Neural cell (in vitro differentiated cells): ENCODE measurements at regions not wholly inside any gene's neighbourhood (a gene's known extent, or its start where the extent isn't known, plus 50 kb on each side); places are given as distances from the start of the nearest gene placed in this dataset.
A peak's percentile ranks its signal among the peaks of the same experiment; 100 is the strongest.

ENCODE experiments used
- H2AFZ ChIP-seq: fragments of 200-600, 300-800 bp; sonication (generic), shearing (Covaris generic); 2 replicates; pipeline ENCODE4 v1.6.0; 2014; ENCODE audit warnings: low read depth, mild to moderate bottlenecking, antibody characterized with exemption, low read length, moderate library complexity
- H3F3A ChIP-seq: fragments of 200-600 bp; shearing (Covaris generic); 2 replicates; pipeline ENCODE4 v1.6.1; 2016; ENCODE audit warnings: mild to moderate bottlenecking, moderate library complexity, mixed read lengths, antibody characterized with exemption, low read length; ENCODE audit not compliant: insufficient read depth, poor library complexity, severe bottlenecking
- H3K27ac ChIP-seq: fragments of 200-600, 300-800 bp; sonication (generic), shearing (Covaris generic); 2 replicates; pipeline ENCODE4 v1.5.1; 2014; ENCODE audit warnings: mild to moderate bottlenecking, low read length, moderate library complexity
- H3K27me3 ChIP-seq: fragments of 300-800, 200-600 bp; sonication (generic), shearing (Covaris generic); 2 replicates; pipeline ENCODE4 v1.6.0; 2014; ENCODE audit warnings: mild to moderate bottlenecking, low read depth, low read length, moderate library complexity; ENCODE audit not compliant: insufficient read depth
- H3K36me3 ChIP-seq: fragments of 300-800, 200-600 bp; sonication (generic), shearing (Covaris generic); 2 replicates; pipeline ENCODE4 v1.5.1; 2014; ENCODE audit warnings: mild to moderate bottlenecking, antibody characterized with exemption, low read length, moderate library complexity; ENCODE audit not compliant: insufficient read depth
- H3K4me2 ChIP-seq: fragments of 300-800, 200-600 bp; sonication (generic), shearing (Covaris generic); 2 replicates; pipeline ENCODE4 v1.6.0; 2014; ENCODE audit warnings: mild to moderate bottlenecking, low read length
- H3K4me3 ChIP-seq: fragments of 300-800, 200-600 bp; sonication (generic), shearing (Covaris generic); 2 replicates; pipeline ENCODE4 v1.5.1; 2014; ENCODE audit warnings: mild to moderate bottlenecking, low read length, moderate library complexity
- H3K79me2 ChIP-seq: fragments of 200-600 bp; shearing (Covaris generic); replicated peaks from 2 replicates; pipeline ENCODE4 v1.6.0; 2014; ENCODE audit warnings: mild to moderate bottlenecking, low read length, moderate library complexity; ENCODE audit not compliant: insufficient read depth
- H3K9ac ChIP-seq: fragments of 300-800, 200-600 bp; sonication (generic), shearing (Covaris generic); 2 replicates; pipeline ENCODE4 v1.6.1; 2016; ENCODE audit warnings: mild to moderate bottlenecking, low read length, mixed read lengths
- H3K9me2 ChIP-seq: fragments of 200-600 bp; shearing (Covaris generic); 2 replicates; pipeline ENCODE4 v1.6.1; 2016; ENCODE audit warnings: mild to moderate bottlenecking, low read length, mixed read lengths; ENCODE audit not compliant: insufficient read depth
- H3K9me3 ChIP-seq: fragments of 200-600, 300-800 bp; sonication (generic), shearing (Covaris generic); 2 replicates; pipeline ENCODE4 v1.6.1; 2016; ENCODE audit warnings: mild to moderate bottlenecking, mixed run types, low read length, moderate library complexity, mixed read lengths
- H4K20me1 ChIP-seq: fragments of 200-600 bp; shearing (Covaris generic); 2 replicates; pipeline ENCODE4 v1.6.1; 2016; ENCODE audit warnings: mild to moderate bottlenecking, mixed run types; ENCODE audit not compliant: insufficient read depth
- EP300 ChIP-seq: fragments of 450-650 bp; conservative IDR thresholded peaks from 2 replicates; pipeline ENCODE4 v1.6.1; 2014; ENCODE audit warnings: antibody characterized with exemption, mild to moderate bottlenecking, moderate library complexity; ENCODE audit not compliant: poor library complexity, severe bottlenecking
- EZH2 ChIP-seq: fragments of 200-600, 300-800 bp; shearing (Covaris generic), sonication (generic); IDR thresholded peaks from 2 replicates; pipeline ENCODE4 v1.6.1; 2014; ENCODE audit warnings: antibody characterized with exemption, low read length, borderline replicate concordance, mild to moderate bottlenecking; ENCODE audit not compliant: insufficient read depth, poor library complexity, severe bottlenecking
- MXI1 ChIP-seq: fragments of 450-650 bp; conservative IDR thresholded peaks from 2 replicates; pipeline ENCODE4 v1.6.1; 2014; ENCODE audit warnings: antibody characterized with exemption, mild to moderate bottlenecking; ENCODE audit not compliant: poor library complexity, severe bottlenecking
- POLR2AphosphoS5 ChIP-seq: IDR thresholded peaks from 2 replicates; pipeline ENCODE4 v1.6.1; 2012
- RAD21 ChIP-seq: fragments of 450-650 bp; conservative IDR thresholded peaks from 2 replicates; pipeline ENCODE4 v1.6.1; 2014; ENCODE audit warnings: antibody characterized with exemption, mild to moderate bottlenecking, moderate library complexity
- SMC3 ChIP-seq: fragments of 450-650 bp; conservative IDR thresholded peaks from 2 replicates; pipeline ENCODE4 v1.6.1; 2014; ENCODE audit warnings: antibody characterized with exemption, mild to moderate bottlenecking, moderate library complexity; ENCODE audit not compliant: poor library complexity
- TAF1 ChIP-seq: IDR thresholded peaks from 2 replicates; pipeline ENCODE4 v1.6.1; 2012; ENCODE audit warnings: low read depth
- TF ChIP-seq, protein P1 (sequence below): fragments of 450-650 bp; IDR thresholded peaks from 2 replicates; pipeline ENCODE4 v1.5.1; 2014; ENCODE audit warnings: antibody characterized with exemption, mild to moderate bottlenecking, moderate library complexity; ENCODE audit not compliant: poor library complexity, severe bottlenecking
- TF ChIP-seq, protein P2 (sequence below): IDR thresholded peaks from 2 replicates; pipeline ENCODE4 v1.6.1; 2012; ENCODE audit warnings: borderline replicate concordance

DNA sequence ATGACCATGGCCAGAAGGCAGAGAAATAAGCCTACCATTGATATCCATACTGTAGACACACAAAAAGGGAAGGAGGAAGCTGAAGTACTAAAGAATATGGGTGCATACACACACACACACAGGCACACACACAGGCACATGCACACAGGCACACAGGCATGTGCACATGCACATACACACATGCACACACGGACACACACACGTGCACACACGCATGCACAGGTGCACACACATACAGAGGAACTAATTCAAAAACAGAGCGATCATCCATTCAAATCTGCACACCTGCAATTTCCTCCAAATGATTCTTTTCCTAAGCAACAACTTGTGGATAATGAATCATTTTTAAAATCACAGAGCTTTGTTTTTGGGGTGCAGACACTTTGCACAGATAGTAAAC is 166.7 kb upstream of the ADARB2 start:
- no peak overlapping the region for H3K4me2 ChIP-seq
- H3F3A ChIP-seq: no peaks in the 10 kb centered on the region
- no peaks in the 10 kb centered on the region for H3K9me2 ChIP-seq
- H3K79me2 ChIP-seq: no peaks in the 10 kb centered on the region
- H2AFZ ChIP-seq: no peak overlapping the region
- no peaks in the 10 kb centered on the region for H3K9me3 ChIP-seq
- no peaks in the 10 kb centered on the region for H4K20me1 ChIP-seq
- H3K27me3 ChIP-seq: no peaks in the 10 kb centered on the region
- no peak overlapping the region for H3K27ac ChIP-seq
- no peaks in the 10 kb centered on the region for H3K36me3 ChIP-seq
- no peak overlapping the region for H3K9ac ChIP-seq
- H3K4me3 ChIP-seq: no peak overlapping the region
- TF ChIP-seq SMC3 (no peak), MXI1 (no peak), EZH2 (no peak), TAF1 (no peak), POLR2AphosphoS5 (no peak), RAD21 (no peak), EP300 (no peak)
- TF ChIP-seq, protein P1, sequence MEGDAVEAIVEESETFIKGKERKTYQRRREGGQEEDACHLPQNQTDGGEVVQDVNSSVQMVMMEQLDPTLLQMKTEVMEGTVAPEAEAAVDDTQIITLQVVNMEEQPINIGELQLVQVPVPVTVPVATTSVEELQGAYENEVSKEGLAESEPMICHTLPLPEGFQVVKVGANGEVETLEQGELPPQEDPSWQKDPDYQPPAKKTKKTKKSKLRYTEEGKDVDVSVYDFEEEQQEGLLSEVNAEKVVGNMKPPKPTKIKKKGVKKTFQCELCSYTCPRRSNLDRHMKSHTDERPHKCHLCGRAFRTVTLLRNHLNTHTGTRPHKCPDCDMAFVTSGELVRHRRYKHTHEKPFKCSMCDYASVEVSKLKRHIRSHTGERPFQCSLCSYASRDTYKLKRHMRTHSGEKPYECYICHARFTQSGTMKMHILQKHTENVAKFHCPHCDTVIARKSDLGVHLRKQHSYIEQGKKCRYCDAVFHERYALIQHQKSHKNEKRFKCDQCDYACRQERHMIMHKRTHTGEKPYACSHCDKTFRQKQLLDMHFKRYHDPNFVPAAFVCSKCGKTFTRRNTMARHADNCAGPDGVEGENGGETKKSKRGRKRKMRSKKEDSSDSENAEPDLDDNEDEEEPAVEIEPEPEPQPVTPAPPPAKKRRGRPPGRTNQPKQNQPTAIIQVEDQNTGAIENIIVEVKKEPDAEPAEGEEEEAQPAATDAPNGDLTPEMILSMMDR: no peak
- TF ChIP-seq, protein P2, sequence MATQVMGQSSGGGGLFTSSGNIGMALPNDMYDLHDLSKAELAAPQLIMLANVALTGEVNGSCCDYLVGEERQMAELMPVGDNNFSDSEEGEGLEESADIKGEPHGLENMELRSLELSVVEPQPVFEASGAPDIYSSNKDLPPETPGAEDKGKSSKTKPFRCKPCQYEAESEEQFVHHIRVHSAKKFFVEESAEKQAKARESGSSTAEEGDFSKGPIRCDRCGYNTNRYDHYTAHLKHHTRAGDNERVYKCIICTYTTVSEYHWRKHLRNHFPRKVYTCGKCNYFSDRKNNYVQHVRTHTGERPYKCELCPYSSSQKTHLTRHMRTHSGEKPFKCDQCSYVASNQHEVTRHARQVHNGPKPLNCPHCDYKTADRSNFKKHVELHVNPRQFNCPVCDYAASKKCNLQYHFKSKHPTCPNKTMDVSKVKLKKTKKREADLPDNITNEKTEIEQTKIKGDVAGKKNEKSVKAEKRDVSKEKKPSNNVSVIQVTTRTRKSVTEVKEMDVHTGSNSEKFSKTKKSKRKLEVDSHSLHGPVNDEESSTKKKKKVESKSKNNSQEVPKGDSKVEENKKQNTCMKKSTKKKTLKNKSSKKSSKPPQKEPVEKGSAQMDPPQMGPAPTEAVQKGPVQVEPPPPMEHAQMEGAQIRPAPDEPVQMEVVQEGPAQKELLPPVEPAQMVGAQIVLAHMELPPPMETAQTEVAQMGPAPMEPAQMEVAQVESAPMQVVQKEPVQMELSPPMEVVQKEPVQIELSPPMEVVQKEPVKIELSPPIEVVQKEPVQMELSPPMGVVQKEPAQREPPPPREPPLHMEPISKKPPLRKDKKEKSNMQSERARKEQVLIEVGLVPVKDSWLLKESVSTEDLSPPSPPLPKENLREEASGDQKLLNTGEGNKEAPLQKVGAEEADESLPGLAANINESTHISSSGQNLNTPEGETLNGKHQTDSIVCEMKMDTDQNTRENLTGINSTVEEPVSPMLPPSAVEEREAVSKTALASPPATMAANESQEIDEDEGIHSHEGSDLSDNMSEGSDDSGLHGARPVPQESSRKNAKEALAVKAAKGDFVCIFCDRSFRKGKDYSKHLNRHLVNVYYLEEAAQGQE: no peak

- TF ChIP-seq, protein P1: no peak
- TF ChIP-seq POLR2AphosphoS5: no peak
- TF ChIP-seq RAD21: no peak
- no peak for TF ChIP-seq MXI1
- TF ChIP-seq, protein P2: no peak
- no peak for TF ChIP-seq TAF1
- TF ChIP-seq EZH2: no peak
- TF ChIP-seq EP300: no peak
- TF ChIP-seq SMC3: no peak
- Histone ChIP-seq H3F3A (no peaks in the 10 kb centered on the region), H2AFZ (no peak overlapping the region), H3K9ac (no peak overlapping the region), H3K4me3 (no peak overlapping the region), H3K79me2 (no peaks in the 10 kb centered on the region), H3K4me2 (peak overlapping the region; percentile 3), H3K9me2 (no peaks in the 10 kb centered on the region), H3K27ac (no peak overlapping the region), H3K36me3 (no peaks in the 10 kb centered on the region), H3K9me3 (no peaks in the 10 kb centered on the region), H3K27me3 (no peaks in the 10 kb centered on the region), H4K20me1 (no peaks in the 10 kb centered on the region)
Measured at GRCh38 chr10:1896153-1896552, 158.8 kb upstream of the ADARB2 start.
